ENCODE measurements at regions not wholly inside any gene's neighbourhood (a gene's known extent, or its start where the extent isn't known, plus 50 kb on each side); places are given as distances from the start of the nearest gene placed in this dataset.

- TF ChIP-seq, protein P1, sequence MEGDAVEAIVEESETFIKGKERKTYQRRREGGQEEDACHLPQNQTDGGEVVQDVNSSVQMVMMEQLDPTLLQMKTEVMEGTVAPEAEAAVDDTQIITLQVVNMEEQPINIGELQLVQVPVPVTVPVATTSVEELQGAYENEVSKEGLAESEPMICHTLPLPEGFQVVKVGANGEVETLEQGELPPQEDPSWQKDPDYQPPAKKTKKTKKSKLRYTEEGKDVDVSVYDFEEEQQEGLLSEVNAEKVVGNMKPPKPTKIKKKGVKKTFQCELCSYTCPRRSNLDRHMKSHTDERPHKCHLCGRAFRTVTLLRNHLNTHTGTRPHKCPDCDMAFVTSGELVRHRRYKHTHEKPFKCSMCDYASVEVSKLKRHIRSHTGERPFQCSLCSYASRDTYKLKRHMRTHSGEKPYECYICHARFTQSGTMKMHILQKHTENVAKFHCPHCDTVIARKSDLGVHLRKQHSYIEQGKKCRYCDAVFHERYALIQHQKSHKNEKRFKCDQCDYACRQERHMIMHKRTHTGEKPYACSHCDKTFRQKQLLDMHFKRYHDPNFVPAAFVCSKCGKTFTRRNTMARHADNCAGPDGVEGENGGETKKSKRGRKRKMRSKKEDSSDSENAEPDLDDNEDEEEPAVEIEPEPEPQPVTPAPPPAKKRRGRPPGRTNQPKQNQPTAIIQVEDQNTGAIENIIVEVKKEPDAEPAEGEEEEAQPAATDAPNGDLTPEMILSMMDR (conservative IDR thresholded peaks at IDR 0.05; ENCODE audit: low read depth, low read length) = no peak
- TF ChIP-seq CEBPB (IDR thresholded peaks at IDR 0.05; ENCODE audit: low read depth, low read length) (no peak), RFX5 (IDR thresholded peaks at IDR 0.05; ENCODE audit: low read depth, low read length) (no peak)
Measured at GRCh38 chrX:39585808-39586207, 511.9 kb downstream of the BCOR start.

Data from IMR-90 (cell line).